ENCODE measurements at regions not wholly inside any gene's neighbourhood (a gene's known extent, or its start where the extent isn't known, plus 50 kb on each side); places are given as distances from the start of the nearest gene placed in this dataset.

- TF ChIP-seq, protein P1, sequence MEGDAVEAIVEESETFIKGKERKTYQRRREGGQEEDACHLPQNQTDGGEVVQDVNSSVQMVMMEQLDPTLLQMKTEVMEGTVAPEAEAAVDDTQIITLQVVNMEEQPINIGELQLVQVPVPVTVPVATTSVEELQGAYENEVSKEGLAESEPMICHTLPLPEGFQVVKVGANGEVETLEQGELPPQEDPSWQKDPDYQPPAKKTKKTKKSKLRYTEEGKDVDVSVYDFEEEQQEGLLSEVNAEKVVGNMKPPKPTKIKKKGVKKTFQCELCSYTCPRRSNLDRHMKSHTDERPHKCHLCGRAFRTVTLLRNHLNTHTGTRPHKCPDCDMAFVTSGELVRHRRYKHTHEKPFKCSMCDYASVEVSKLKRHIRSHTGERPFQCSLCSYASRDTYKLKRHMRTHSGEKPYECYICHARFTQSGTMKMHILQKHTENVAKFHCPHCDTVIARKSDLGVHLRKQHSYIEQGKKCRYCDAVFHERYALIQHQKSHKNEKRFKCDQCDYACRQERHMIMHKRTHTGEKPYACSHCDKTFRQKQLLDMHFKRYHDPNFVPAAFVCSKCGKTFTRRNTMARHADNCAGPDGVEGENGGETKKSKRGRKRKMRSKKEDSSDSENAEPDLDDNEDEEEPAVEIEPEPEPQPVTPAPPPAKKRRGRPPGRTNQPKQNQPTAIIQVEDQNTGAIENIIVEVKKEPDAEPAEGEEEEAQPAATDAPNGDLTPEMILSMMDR (IDR thresholded peaks at IDR 0.05; ENCODE audit: low read depth, low read length): no peak
- DNase-seq (ENCODE audit: low read depth in 2 of 2): no peak
Measured at GRCh38 chr7:27418541-27418940, 175.9 kb downstream of the EVX1 start.

GRCh38 chr7:27419581-27420177, 177.1 kb downstream of the EVX1 start:
- TF ChIP-seq, protein P1 (IDR thresholded peaks at IDR 0.05; ENCODE audit: low read depth, low read length): no peak
- no peak for DNase-seq (ENCODE audit: low read depth in 2 of 2)

More at GRCh38 chr7:27418541-27418940, 175.9 kb downstream of the EVX1 start:
- H3K4me3 ChIP-seq (replicated peaks in 1 of 2; ENCODE audit: low read depth in 2 of 2, low read length in 2 of 2): no peak overlapping the region

DNA sequence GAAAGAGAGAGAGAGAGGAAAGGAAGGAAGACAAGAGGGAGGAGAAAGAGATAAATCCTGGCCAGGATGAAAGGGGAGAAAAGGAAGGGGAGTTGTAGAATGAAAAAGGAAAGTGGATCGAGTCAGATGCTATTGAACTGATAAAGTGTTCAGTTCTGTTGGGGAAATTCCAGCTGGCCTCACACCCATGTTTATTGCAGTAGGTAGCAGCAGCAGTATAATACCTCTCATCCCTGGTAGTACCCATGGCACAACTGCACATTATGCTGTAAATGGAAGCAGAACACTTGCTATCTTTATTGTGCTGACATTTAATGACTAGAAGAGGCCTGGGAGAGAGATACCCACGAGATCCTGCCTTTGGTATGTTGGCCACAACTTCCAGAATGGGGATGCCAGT, 178.1 kb downstream of the EVX1 start:
- no peak for DNase-seq (ENCODE audit: low read depth in 2 of 2)
- H3K4me3 ChIP-seq (replicated peaks in 1 of 2; ENCODE audit: low read depth in 2 of 2, low read length in 2 of 2): no peak overlapping the region
- TF ChIP-seq, protein P1 (IDR thresholded peaks at IDR 0.05; ENCODE audit: low read depth, low read length): no peak

More at GRCh38 chr7:27419581-27420177, 177.1 kb downstream of the EVX1 start:
- no peak overlapping the region for H3K4me3 ChIP-seq (replicated peaks in 1 of 2; ENCODE audit: low read depth in 2 of 2, low read length in 2 of 2)

DNA sequence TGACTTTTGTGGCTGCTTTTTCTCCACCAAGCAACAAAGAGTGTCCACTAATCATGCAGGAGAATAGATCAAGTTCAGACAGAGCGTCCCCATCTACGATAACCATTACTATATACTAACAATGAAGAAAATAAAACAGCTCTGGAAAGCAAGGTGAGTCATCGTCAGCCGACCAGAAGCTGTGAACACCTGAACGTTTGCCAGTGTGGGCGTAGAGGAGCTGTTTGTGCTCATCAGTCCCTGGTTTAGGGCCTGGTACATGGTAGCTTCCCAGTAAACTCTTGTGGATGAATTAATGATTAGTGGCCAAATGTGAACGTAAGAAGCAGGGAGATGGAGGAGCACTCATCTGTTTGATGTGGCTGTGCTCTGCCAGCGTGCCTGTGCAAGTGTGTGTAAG, 180.7 kb downstream of the EVX1 start:
- TF ChIP-seq, protein P1 (IDR thresholded peaks at IDR 0.05; ENCODE audit: low read depth, low read length): no peak
- no peak for DNase-seq (ENCODE audit: low read depth in 2 of 2)
- no peak overlapping the region for H3K4me3 ChIP-seq (replicated peaks in 1 of 2; ENCODE audit: low read depth in 2 of 2, low read length in 2 of 2)

DNA sequence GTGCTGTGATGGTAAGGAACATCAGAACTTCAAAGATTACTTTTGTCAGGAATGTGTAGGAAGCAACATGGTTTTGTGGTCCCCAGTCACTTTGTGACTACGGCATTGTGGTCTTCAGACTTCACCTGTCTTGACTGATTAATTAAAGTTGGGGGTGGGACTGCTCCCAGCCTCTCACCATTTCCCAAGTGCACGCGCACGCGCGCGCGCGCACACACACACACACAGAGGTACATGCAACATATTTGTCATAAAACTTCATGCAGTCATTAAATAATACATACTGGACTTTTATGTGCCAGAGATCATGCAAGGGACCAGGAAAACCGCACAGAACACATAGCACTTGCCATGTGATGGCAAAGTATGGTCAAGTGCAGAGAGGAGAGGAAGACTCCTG, 181.2 kb downstream of the EVX1 start:
- H3K4me3 ChIP-seq (replicated peaks in 1 of 2; ENCODE audit: low read depth in 2 of 2, low read length in 2 of 2): no peak overlapping the region
- DNase-seq (ENCODE audit: low read depth in 2 of 2): no peak
- TF ChIP-seq, protein P1 (IDR thresholded peaks at IDR 0.05; ENCODE audit: low read depth, low read length): no peak

DNA sequence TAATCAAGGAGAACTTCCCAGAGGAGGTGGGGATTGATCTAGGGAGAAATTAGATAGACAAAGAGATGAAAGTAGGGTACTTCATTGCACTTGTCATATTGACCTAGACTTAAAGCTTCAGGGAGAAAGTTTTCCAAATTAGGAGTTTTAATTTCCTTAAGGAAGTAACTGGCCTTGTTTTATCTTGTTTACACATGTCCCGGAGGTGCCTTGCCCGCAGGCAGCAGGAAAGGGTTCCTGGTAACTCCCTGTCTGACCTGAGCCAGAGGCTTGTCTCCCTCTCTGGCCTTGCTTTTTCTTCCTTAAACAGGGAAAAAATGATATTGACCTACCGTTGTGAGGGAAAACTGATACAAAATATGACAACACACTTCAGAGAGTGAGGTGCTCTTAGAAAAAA, 181.6 kb downstream of the EVX1 start:
- no peak for DNase-seq (ENCODE audit: low read depth in 2 of 2)
- H3K4me3 ChIP-seq (replicated peaks in 1 of 2; ENCODE audit: low read depth in 2 of 2, low read length in 2 of 2): no peak overlapping the region
- TF ChIP-seq, protein P1 (IDR thresholded peaks at IDR 0.05; ENCODE audit: low read depth, low read length): no peak

DNA sequence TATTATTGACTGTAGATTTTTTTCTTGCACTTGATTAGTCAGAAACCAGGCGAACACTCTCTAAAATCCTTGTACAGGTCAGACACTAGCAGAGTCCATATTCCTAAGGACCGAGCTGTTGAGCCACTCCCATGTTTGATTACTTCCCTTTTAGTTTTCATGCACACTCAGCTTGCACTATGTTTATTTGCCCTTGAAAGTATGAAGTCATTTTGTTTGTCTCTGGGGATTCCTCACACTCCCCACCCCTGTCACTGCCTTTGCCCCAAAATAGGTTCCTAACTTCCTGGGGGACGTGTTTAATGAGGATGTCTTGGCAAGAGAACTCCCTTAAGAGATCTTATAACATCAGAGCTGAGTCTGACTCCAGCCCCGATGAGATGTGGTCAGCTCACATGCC, 182.1 kb downstream of the EVX1 start:
- TF ChIP-seq, protein P1 (IDR thresholded peaks at IDR 0.05; ENCODE audit: low read depth, low read length): no peak
- H3K4me3 ChIP-seq (replicated peaks in 1 of 2; ENCODE audit: low read depth in 2 of 2, low read length in 2 of 2): no peak overlapping the region
- no peak for DNase-seq (ENCODE audit: low read depth in 2 of 2)

Data from cardiac fibroblast (primary cell).